Lung (tissue), 11 donors: ENCODE measurements at regions not wholly inside any gene's neighbourhood (a gene's known extent, or its start where the extent isn't known, plus 50 kb on each side); places are given as distances from the start of the nearest gene placed in this dataset.

Experiments
- ATAC-seq: fragments of 200-7000 bp; cut with Tn5 transposase; one replicate; pipeline ENCODE4 v1.9.1; 2020; ENCODE audit warnings: moderate number of reproducible peaks; ENCODE audit not compliant: insufficient read depth, low FRiP score
- DNase-seq, 3 donors: peaks; one replicate each; pipeline ENCODE4 v3.0.0-alpha.2; 2013 to 2017
- H3K27ac ChIP-seq, 2 donors: one replicate each; pipeline ENCODE4 v1.5.1; 2013; ENCODE audit warnings: mild to moderate bottlenecking in 2 of 2, moderate library complexity in 2 of 2, control low read depth in 1 of 2, inconsistent platforms in 1 of 2, low read depth in 1 of 2, low read length in 1 of 2
- H3K27me3 ChIP-seq, 3 donors: one replicate each; pipeline ENCODE4 v1.5.1; 2013; ENCODE audit warnings: low read length in 2 of 3; ENCODE audit not compliant: control insufficient read depth in 3 of 3, insufficient read depth in 3 of 3
- H3K36me3 ChIP-seq, 4 donors: one replicate each; pipeline ENCODE4 v1.5.1; 2013; ENCODE audit warnings: low read length in 4 of 4, mild to moderate bottlenecking in 1 of 4, moderate library complexity in 1 of 4; ENCODE audit not compliant: control insufficient read depth in 4 of 4, insufficient read depth in 4 of 4
- H3K4me1 ChIP-seq, 5 donors: one replicate each; pipeline ENCODE4 v1.5.1; 2013; ENCODE audit warnings: low read length in 5 of 5, mild to moderate bottlenecking in 2 of 5, moderate library complexity in 1 of 5; ENCODE audit not compliant: control insufficient read depth in 5 of 5, insufficient read depth in 5 of 5
- H3K4me3 ChIP-seq: one replicate; pipeline ENCODE4 v1.5.1; 2013; ENCODE audit warnings: mild to moderate bottlenecking, control low read depth, moderate library complexity
- H3K9ac ChIP-seq, 2 donors: one replicate each; pipeline ENCODE4 v1.5.1; 2013; ENCODE audit warnings: low read length in 2 of 2, control low read depth in 1 of 2; ENCODE audit not compliant: insufficient read depth in 1 of 2
- H3K9me3 ChIP-seq, 4 donors: one replicate each; pipeline ENCODE4 v1.5.1; 2013; ENCODE audit warnings: low read length in 3 of 4, mild to moderate bottlenecking in 1 of 4, moderate library complexity in 1 of 4; ENCODE audit not compliant: control insufficient read depth in 4 of 4, insufficient read depth in 3 of 4
- CTCF ChIP-seq: IDR thresholded peaks from 2 replicates; pipeline ENCODE4 v1.5.1; 2012; ENCODE audit warnings: mild to moderate bottlenecking; ENCODE audit errors: control extremely low read depth, extremely low read depth
- WGBS, 2 donors: extraction: QIAGEN DNeasy Blood & Tissue Kit; methylation state at CpG; one replicate each; pipeline ENCODE4 v1.1.7; 2013; 5-methylcytosine and 5-hydroxymethylcytosine counted together
- donor health status: control.
- donor health status: control.
- donor health status: Bipolar disorder and iron deficiency.
- donor health status: healthy.
- donor health status: DM: yes; HTN: yes; CAD: no.

- Histone ChIP-seq H3K4me3 (no peak overlapping the region), H3K4me1 (peaks cover 0 to 10% (median 0%) of the 10 kb centered on the region in 5 donors), H3K27ac (no peak overlapping the region), H3K27me3 (no peaks in the 10 kb centered on the region), H3K9me3 (no peaks in the 10 kb centered on the region), H3K36me3 (no peaks in the 10 kb centered on the region), H3K9ac (no peak overlapping the region)
- DNase-seq (no peak), ATAC-seq (no peak)
- TF ChIP-seq CTCF, result no peak
- 92 to 97% methylated on average over 8 of the region's 8 CpGs for WGBS, 2 donors
Observed at GRCh38 chr2:23239374-23239773, 145.6 kb upstream of the KLHL29 start.

- Histone ChIP-seq H3K4me1 (peaks cover 0 to 20% (median 0%) of the 10 kb centered on the region in 5 donors), H3K27ac (no peak overlapping the region), H3K9me3 (no peaks in the 10 kb centered on the region), H3K27me3 (no peaks in the 10 kb centered on the region), H3K9ac (no peak overlapping the region), H3K4me3 (no peak overlapping the region), H3K36me3 (no peaks in the 10 kb centered on the region)
- TF ChIP-seq CTCF, result no peak
- DNase-seq (no peak), ATAC-seq (no peak)
- 78 to 94% methylated on average over 1 of the region's 1 CpG for WGBS, 2 donors
Observed at GRCh38 chr2:23241121-23241520, 143.9 kb upstream of the KLHL29 start.

- WGBS, 2 donors, result 89 to 90% methylated on average over 12 of the region's 12 CpGs
- Histone ChIP-seq H3K4me3 (no peak overlapping the region), H3K27ac (no peak overlapping the region), H3K27me3 (no peaks in the 10 kb centered on the region), H3K9me3 (no peaks in the 10 kb centered on the region), H3K4me1 (peaks cover 0 to 20% (median 0%) of the 10 kb centered on the region in 5 donors), H3K9ac (no peak overlapping the region), H3K36me3 (no peaks in the 10 kb centered on the region)
- TF ChIP-seq CTCF, result no peak
- no peak for ATAC-seq
- no peak for DNase-seq
Observed at GRCh38 chr2:23241611-23242245, 143.3 kb upstream of the KLHL29 start.

GRCh38 chr2:23243073-23243659 is 141.8 kb upstream of the KLHL29 start:
- H3K27ac ChIP-seq, result no peak overlapping the region
- ATAC-seq (no peak), DNase-seq (no peak)
- H3K9me3 ChIP-seq, result no peaks in the 10 kb centered on the region
- no peaks in the 10 kb centered on the region for H3K36me3 ChIP-seq
- TF ChIP-seq CTCF, result no peak
- peaks cover 0 to 20% (median 0%) of the 10 kb centered on the region in 5 donors for H3K4me1 ChIP-seq
- no peaks in the 10 kb centered on the region for H3K27me3 ChIP-seq
- no peak overlapping the region for H3K4me3 ChIP-seq
- WGBS, 2 donors, result 64 to 87% methylated on average over 5 of the region's 5 CpGs
- H3K9ac ChIP-seq, result no peak overlapping the region
